ENCODE measurements at regions not wholly inside any gene's neighbourhood (a gene's known extent, or its start where the extent isn't known, plus 50 kb on each side); places are given as distances from the start of the nearest gene placed in this dataset.

- TF ChIP-seq CTCF (IDR thresholded peaks at IDR 0.05): no peak
- no peak for TF ChIP-seq POLR2A (IDR thresholded peaks at IDR 0.05)
Observed at GRCh38 chr4:57499786-57500185, 389.6 kb upstream of the IGFBP7 start.

Measured in heart left ventricle (tissue), 13 donors.